SK-N-SH treated with all-trans-retinoic acid at 6 μM for 48 hours (cell line): ENCODE measurements at regions not wholly inside any gene's neighbourhood (a gene's known extent, or its start where the extent isn't known, plus 50 kb on each side); places are given as distances from the start of the nearest gene placed in this dataset.

Source experiments
- ARNTL ChIP-seq: fragments of 450-650 bp; formaldehyde crosslinking; IDR thresholded peaks from 2 replicates; pipeline ENCODE4 v1.5.0; 2020; ENCODE audit warnings: low read depth, mild to moderate bottlenecking, moderate library complexity, borderline replicate concordance
- CREB5 ChIP-seq: fragments of 250-450 bp; sonication (Bioruptor Pico); IDR thresholded peaks from 2 replicates; pipeline ENCODE4 v1.5.1; 2020; ENCODE audit warnings: low read depth, mild to moderate bottlenecking, moderate library complexity
- ESRRG ChIP-seq: fragments of 250-450 bp; sonication (Bioruptor Pico); IDR thresholded peaks from 2 replicates; pipeline ENCODE4 v1.6.1; 2021; ENCODE audit warnings: mild to moderate bottlenecking
- RARB ChIP-seq: fragments of 250-450 bp; sonication (Bioruptor Pico); IDR thresholded peaks from 2 replicates; pipeline ENCODE4 v1.8.0; 2021; ENCODE audit warnings: mild to moderate bottlenecking, moderate library complexity
- SNAI2 ChIP-seq: fragments of 250-450 bp; sonication (Bioruptor Pico); IDR thresholded peaks from 2 replicates; pipeline ENCODE4 v1.5.0; 2020; ENCODE audit warnings: mild to moderate bottlenecking, moderate library complexity
- ZFP3 ChIP-seq: fragments of 250-450 bp; sonication (Bioruptor Pico); IDR thresholded peaks from 2 replicates; pipeline ENCODE4 v1.5.0; 2020; ENCODE audit warnings: mild to moderate bottlenecking, moderate library complexity
- TF ChIP-seq, protein P1 (sequence below): fragments of 250-450 bp; sonication (Bioruptor Pico); IDR thresholded peaks from 2 replicates; pipeline ENCODE4 v1.8.0; 2021; ENCODE audit warnings: low read depth, mild to moderate bottlenecking, moderate library complexity, borderline replicate concordance
- TF ChIP-seq, protein P2 (sequence below): fragments of 250-450 bp; sonication (Bioruptor Pico); IDR thresholded peaks from 2 replicates; pipeline ENCODE4 v1.8.0; 2020; ENCODE audit warnings: mild to moderate bottlenecking, moderate library complexity, borderline replicate concordance

GRCh38 chr14:104349950-104350349 is 211.6 kb downstream of the KIF26A start:
- TF ChIP-seq ESRRG = no peak
- TF ChIP-seq, protein P1, sequence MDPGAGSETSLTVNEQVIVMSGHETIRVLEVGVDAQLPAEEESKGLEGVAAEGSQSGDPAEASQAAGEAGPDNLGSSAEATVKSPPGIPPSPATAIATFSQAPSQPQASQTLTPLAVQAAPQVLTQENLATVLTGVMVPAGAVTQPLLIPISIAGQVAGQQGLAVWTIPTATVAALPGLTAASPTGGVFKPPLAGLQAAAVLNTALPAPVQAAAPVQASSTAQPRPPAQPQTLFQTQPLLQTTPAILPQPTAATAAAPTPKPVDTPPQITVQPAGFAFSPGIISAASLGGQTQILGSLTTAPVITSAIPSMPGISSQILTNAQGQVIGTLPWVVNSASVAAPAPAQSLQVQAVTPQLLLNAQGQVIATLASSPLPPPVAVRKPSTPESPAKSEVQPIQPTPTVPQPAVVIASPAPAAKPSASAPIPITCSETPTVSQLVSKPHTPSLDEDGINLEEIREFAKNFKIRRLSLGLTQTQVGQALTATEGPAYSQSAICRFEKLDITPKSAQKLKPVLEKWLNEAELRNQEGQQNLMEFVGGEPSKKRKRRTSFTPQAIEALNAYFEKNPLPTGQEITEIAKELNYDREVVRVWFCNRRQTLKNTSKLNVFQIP (CRISPR knock-in tag) = no peak
- TF ChIP-seq ZFP3 (CRISPR knock-in tag) = no peak
- TF ChIP-seq, protein P2, sequence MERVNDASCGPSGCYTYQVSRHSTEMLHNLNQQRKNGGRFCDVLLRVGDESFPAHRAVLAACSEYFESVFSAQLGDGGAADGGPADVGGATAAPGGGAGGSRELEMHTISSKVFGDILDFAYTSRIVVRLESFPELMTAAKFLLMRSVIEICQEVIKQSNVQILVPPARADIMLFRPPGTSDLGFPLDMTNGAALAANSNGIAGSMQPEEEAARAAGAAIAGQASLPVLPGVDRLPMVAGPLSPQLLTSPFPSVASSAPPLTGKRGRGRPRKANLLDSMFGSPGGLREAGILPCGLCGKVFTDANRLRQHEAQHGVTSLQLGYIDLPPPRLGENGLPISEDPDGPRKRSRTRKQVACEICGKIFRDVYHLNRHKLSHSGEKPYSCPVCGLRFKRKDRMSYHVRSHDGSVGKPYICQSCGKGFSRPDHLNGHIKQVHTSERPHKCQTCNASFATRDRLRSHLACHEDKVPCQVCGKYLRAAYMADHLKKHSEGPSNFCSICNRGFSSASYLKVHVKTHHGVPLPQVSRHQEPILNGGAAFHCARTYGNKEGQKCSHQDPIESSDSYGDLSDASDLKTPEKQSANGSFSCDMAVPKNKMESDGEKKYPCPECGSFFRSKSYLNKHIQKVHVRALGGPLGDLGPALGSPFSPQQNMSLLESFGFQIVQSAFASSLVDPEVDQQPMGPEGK (CRISPR knock-in tag) = no peak
- no peak for TF ChIP-seq RARB (CRISPR knock-in tag)
- TF ChIP-seq SNAI2 = no peak
- TF ChIP-seq CREB5 (CRISPR knock-in tag) = no peak
- no peak for TF ChIP-seq ARNTL (CRISPR knock-in tag)
